Bronchial epithelial cell (primary cell): ENCODE measurements at regions not wholly inside any gene's neighbourhood (a gene's known extent, or its start where the extent isn't known, plus 50 kb on each side); places are given as distances from the start of the nearest gene placed in this dataset.
A peak's percentile ranks its signal among the peaks of the same experiment; 100 is the strongest.

Experiments used
- DNase-seq: peaks from one replicate; pipeline ENCODE4 v3.0.0-alpha.2; 2010; ENCODE audit warnings: low read depth
- FAIRE-seq: peaks from 2 replicates; lab custom pipeline; 2011; peaks lifted over from hg19 to GRCh38; lab: Jason Lieb, UNC
- H3K27me3 ChIP-seq: 2 replicates; pipeline ENCODE4 v1.5.1; 2011; ENCODE audit warnings: low read length; ENCODE audit not compliant: control insufficient read depth, insufficient read depth
- H3K36me3 ChIP-seq: 2 replicates; pipeline ENCODE4 v1.5.1; 2011; ENCODE audit warnings: low read length; ENCODE audit not compliant: control insufficient read depth, insufficient read depth
- H3K4me3 ChIP-seq: 2 replicates; pipeline ENCODE4 v1.5.1; 2011; ENCODE audit warnings: mild to moderate bottlenecking, low read depth, low read length, control low read depth
- CTCF ChIP-seq: IDR thresholded peaks from 2 replicates; pipeline ENCODE4 v1.5.1; 2011; ENCODE audit warnings: mild to moderate bottlenecking, moderate library complexity, low read length, control low read depth, inconsistent platforms; ENCODE audit not compliant: insufficient read depth, severe bottlenecking

GRCh38 chr13:87042946-87043345 is 628.2 kb upstream of the SLITRK5 start:
- TF ChIP-seq CTCF: no peak
- Histone ChIP-seq H3K27me3 (no peaks in the 10 kb centered on the region), H3K36me3 (no peaks in the 10 kb centered on the region), H3K4me3 (no peak overlapping the region)
- peak; percentile 20 for DNase-seq
- no peak for FAIRE-seq

GRCh38 chr13:87052731-87053130 is 618.4 kb upstream of the SLITRK5 start:
- no peaks in the 10 kb centered on the region for H3K27me3 ChIP-seq
- DNase-seq (peak; percentile 7), FAIRE-seq (no peak)
- H3K36me3 ChIP-seq: no peaks in the 10 kb centered on the region
- H3K4me3 ChIP-seq: no peak overlapping the region
- TF ChIP-seq CTCF: no peak

- H3K4me3 ChIP-seq: no peak overlapping the region
- no peaks in the 10 kb centered on the region for H3K36me3 ChIP-seq
- no peak for TF ChIP-seq CTCF
- H3K27me3 ChIP-seq: no peaks in the 10 kb centered on the region
- DNase-seq (no peak), FAIRE-seq (no peak)
Observed at GRCh38 chr13:87057807-87058520, 613.2 kb upstream of the SLITRK5 start.

- DNase-seq (no peak), FAIRE-seq (no peak)
- no peaks in the 10 kb centered on the region for H3K27me3 ChIP-seq
- H3K36me3 ChIP-seq: no peaks in the 10 kb centered on the region
- TF ChIP-seq CTCF: no peak
- no peak overlapping the region for H3K4me3 ChIP-seq
Observed at GRCh38 chr13:87058786-87059329, 612.3 kb upstream of the SLITRK5 start.

GRCh38 chr13:87078947-87079795 is 592.0 kb upstream of the SLITRK5 start:
- FAIRE-seq (no peak), DNase-seq (no peak)
- no peak for TF ChIP-seq CTCF
- Histone ChIP-seq H3K4me3 (no peak overlapping the region), H3K36me3 (no peaks in the 10 kb centered on the region), H3K27me3 (no peaks in the 10 kb centered on the region)
